Activated naive CD4-positive, alpha-beta T cell (primary cell): ENCODE measurements at regions not wholly inside any gene's neighbourhood (a gene's known extent, or its start where the extent isn't known, plus 50 kb on each side); places are given as distances from the start of the nearest gene placed in this dataset.

ENCODE experiments used
- DNase-seq, 4 experiments: peaks; one replicate each; lab custom pipeline; 2025; lab: John Stamatoyannopoulos, UW

GRCh38 chrX:5829469-5829868 lies 399.2 kb downstream of the NLGN4X start:
- no peak for DNase-seq

- DNase-seq: no peak
Measured at GRCh38 chrX:5829060-5829459, 399.6 kb downstream of the NLGN4X start.

- DNase-seq: no peak
Measured at GRCh38 chrX:5823903-5824302, 404.8 kb downstream of the NLGN4X start.

- DNase-seq: no peak
Measured at GRCh38 chrX:5810636-5811035, 418.0 kb downstream of the NLGN4X start.

- no peak for DNase-seq
Measured at GRCh38 chrX:5807181-5807580, 421.5 kb downstream of the NLGN4X start.

- DNase-seq: no peak
Measured at GRCh38 chrX:5802391-5802790, 426.3 kb downstream of the NLGN4X start.

GRCh38 chrX:5791721-5792120 lies 436.9 kb downstream of the NLGN4X start:
- no peak for DNase-seq

GRCh38 chrX:5788910-5789309 lies 439.8 kb downstream of the NLGN4X start:
- DNase-seq: no peak

GRCh38 chrX:5780821-5781220 lies 447.8 kb downstream of the NLGN4X start:
- DNase-seq: no peak

GRCh38 chrX:5775846-5776430 lies 452.7 kb downstream of the NLGN4X start:
- no peak for DNase-seq

GRCh38 chrX:5774446-5774845 lies 454.2 kb downstream of the NLGN4X start:
- no peak for DNase-seq

GRCh38 chrX:5771441-5771840 lies 457.2 kb downstream of the NLGN4X start:
- no peak for DNase-seq

GRCh38 chrX:5756616-5757015 lies 472.1 kb downstream of the NLGN4X start:
- DNase-seq: no peak

GRCh38 chrX:5753291-5753690 lies 475.4 kb downstream of the NLGN4X start:
- no peak for DNase-seq

- no peak for DNase-seq
Measured at GRCh38 chrX:5752831-5753230, 475.8 kb downstream of the NLGN4X start.

- DNase-seq: no peak
Measured at GRCh38 chrX:5748586-5749150, 480.0 kb downstream of the NLGN4X start.

GRCh38 chrX:5746231-5746630 lies 482.4 kb downstream of the NLGN4X start:
- no peak for DNase-seq

GRCh38 chrX:5733501-5733900 lies 495.2 kb downstream of the NLGN4X start:
- no peak for DNase-seq

GRCh38 chrX:5730556-5730955 lies 498.1 kb downstream of the NLGN4X start:
- no peak for DNase-seq

GRCh38 chrX:5726224-5726623 lies 502.4 kb downstream of the NLGN4X start:
- no peak for DNase-seq

- DNase-seq: no peak
Measured at GRCh38 chrX:5724123-5724522, 504.5 kb downstream of the NLGN4X start.

- no peak for DNase-seq
Measured at GRCh38 chrX:5718651-5719050, 510.0 kb downstream of the NLGN4X start.

- DNase-seq: no peak
Measured at GRCh38 chrX:5716666-5717065, 512.0 kb downstream of the NLGN4X start.

- no peak for DNase-seq
Measured at GRCh38 chrX:5708251-5708650, 520.4 kb downstream of the NLGN4X start.
